HG03175 (cell line): ENCODE measurements at regions not wholly inside any gene's neighbourhood (a gene's known extent, or its start where the extent isn't known, plus 50 kb on each side); places are given as distances from the start of the nearest gene placed in this dataset.

Source experiments
- ATAC-seq: cut with Tn5 transposase; IDR thresholded peaks from one replicate; pipeline ENCODE4 v1.9.1; 2021; ENCODE audit warnings: mild to moderate bottlenecking, moderate library complexity; ENCODE audit not compliant: unreplicated experiment

- ATAC-seq, result no peak
Observed at GRCh38 chr7:47149208-47149839, 432.6 kb downstream of the TNS3 start.

- ATAC-seq, result no peak
Observed at GRCh38 chr7:47148536-47149207, 433.2 kb downstream of the TNS3 start.

- peak; percentile 78 for ATAC-seq
Observed at GRCh38 chr7:47147213-47147631, 434.7 kb downstream of the TNS3 start.

- no peak for ATAC-seq
Observed at GRCh38 chr7:47145982-47146381, 435.9 kb downstream of the TNS3 start.

- no peak for ATAC-seq
Observed at GRCh38 chr7:47145186-47145725, 436.7 kb downstream of the TNS3 start.

GRCh38 chr7:47143339-47143738, 438.6 kb downstream of the TNS3 start:
- no peak for ATAC-seq

- ATAC-seq, result no peak
Observed at GRCh38 chr7:47142867-47143175, 439.1 kb downstream of the TNS3 start.

GRCh38 chr7:47142169-47142866, 439.6 kb downstream of the TNS3 start:
- ATAC-seq, result no peak

- no peak for ATAC-seq
Observed at GRCh38 chr7:47132471-47132870, 449.4 kb downstream of the TNS3 start.

GRCh38 chr7:47128700-47129099, 453.2 kb downstream of the TNS3 start:
- ATAC-seq, result no peak

GRCh38 chr7:47125529-47125928, 456.4 kb downstream of the TNS3 start:
- ATAC-seq, result no peak

- no peak for ATAC-seq
Observed at GRCh38 chr7:47119261-47119865, 462.5 kb downstream of the TNS3 start.

GRCh38 chr7:47104206-47104549, 477.7 kb downstream of the TNS3 start:
- no peak for ATAC-seq

- ATAC-seq, result no peak
Observed at GRCh38 chr7:47103498-47104205, 478.3 kb downstream of the TNS3 start.

- ATAC-seq, result no peak
Observed at GRCh38 chr7:47102331-47102841, 479.5 kb downstream of the TNS3 start.

GRCh38 chr7:47100817-47101435, 481.0 kb downstream of the TNS3 start:
- no peak for ATAC-seq

GRCh38 chr7:47100148-47100816, 481.6 kb downstream of the TNS3 start:
- ATAC-seq, result no peak

GRCh38 chr7:47097431-47097830, 484.5 kb downstream of the TNS3 start:
- no peak for ATAC-seq

- no peak for ATAC-seq
Observed at GRCh38 chr7:47095946-47096345, 486.0 kb downstream of the TNS3 start.

GRCh38 chr7:47094462-47094861, 487.4 kb downstream of the TNS3 start:
- no peak for ATAC-seq
